IPS-18c (cell line): ENCODE measurements at regions not wholly inside any gene's neighbourhood (a gene's known extent, or its start where the extent isn't known, plus 50 kb on each side); places are given as distances from the start of the nearest gene placed in this dataset.

Experiments
- H3K4me3 ChIP-seq: 2 replicates; pipeline ENCODE4 v1.7.0; 2013; ENCODE audit warnings: low read depth, mild to moderate bottlenecking, low read length, moderate library complexity; ENCODE audit not compliant: insufficient read depth
- H3K9me3 ChIP-seq: one replicate; pipeline ENCODE4 v1.6.1; 2013; ENCODE audit warnings: mild to moderate bottlenecking, low read length, moderate library complexity; ENCODE audit not compliant: control insufficient read depth, insufficient read depth

DNA sequence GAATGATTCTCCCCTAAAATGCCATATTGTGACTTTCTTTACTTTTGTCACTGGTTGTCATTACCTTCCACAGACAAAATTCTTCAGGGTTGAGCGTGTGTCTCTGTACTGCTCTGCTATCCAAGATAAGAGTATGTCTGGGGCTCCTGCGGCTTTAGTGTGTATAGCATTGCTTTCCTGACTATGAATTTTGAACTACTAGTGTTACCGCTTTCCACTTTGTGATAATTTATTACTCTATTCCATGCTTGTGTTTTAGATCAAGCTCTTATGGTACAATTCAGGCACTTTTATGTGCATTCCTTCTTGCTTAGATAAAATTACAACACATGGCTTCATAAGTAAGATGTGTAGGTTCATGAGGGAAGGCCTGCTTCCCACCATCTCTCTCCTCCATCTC is 51.5 kb upstream of the MEF2C start:
- no peak overlapping the region for H3K4me3 ChIP-seq
- H3K9me3 ChIP-seq = no peaks in the 10 kb centered on the region
